Tibial nerve (tissue), 3 donors: ENCODE measurements at regions not wholly inside any gene's neighbourhood (a gene's known extent, or its start where the extent isn't known, plus 50 kb on each side); places are given as distances from the start of the nearest gene placed in this dataset.

Source experiments
- POLR2A ChIP-seq, 2 donors: fragments of 450-650 bp; IDR thresholded peaks; one replicate each; pipeline ENCODE4 v1.6.1; 2017; ENCODE audit warnings: antibody characterized with exemption in 2 of 2, mild to moderate bottlenecking in 2 of 2, moderate library complexity in 2 of 2
- TF ChIP-seq, protein P1 (sequence below), 5 experiments: fragments of 200-600 bp in 3 of 5; fragments of 450-650 bp in 2 of 5; sonication (generic) in 3 of 5; IDR thresholded peaks; one replicate each; pipeline ENCODE4 v1.5.1; 2016 to 2019; ENCODE audit warnings: antibody characterized with exemption in 5 of 5, mild to moderate bottlenecking in 3 of 5, moderate library complexity in 2 of 5

DNA sequence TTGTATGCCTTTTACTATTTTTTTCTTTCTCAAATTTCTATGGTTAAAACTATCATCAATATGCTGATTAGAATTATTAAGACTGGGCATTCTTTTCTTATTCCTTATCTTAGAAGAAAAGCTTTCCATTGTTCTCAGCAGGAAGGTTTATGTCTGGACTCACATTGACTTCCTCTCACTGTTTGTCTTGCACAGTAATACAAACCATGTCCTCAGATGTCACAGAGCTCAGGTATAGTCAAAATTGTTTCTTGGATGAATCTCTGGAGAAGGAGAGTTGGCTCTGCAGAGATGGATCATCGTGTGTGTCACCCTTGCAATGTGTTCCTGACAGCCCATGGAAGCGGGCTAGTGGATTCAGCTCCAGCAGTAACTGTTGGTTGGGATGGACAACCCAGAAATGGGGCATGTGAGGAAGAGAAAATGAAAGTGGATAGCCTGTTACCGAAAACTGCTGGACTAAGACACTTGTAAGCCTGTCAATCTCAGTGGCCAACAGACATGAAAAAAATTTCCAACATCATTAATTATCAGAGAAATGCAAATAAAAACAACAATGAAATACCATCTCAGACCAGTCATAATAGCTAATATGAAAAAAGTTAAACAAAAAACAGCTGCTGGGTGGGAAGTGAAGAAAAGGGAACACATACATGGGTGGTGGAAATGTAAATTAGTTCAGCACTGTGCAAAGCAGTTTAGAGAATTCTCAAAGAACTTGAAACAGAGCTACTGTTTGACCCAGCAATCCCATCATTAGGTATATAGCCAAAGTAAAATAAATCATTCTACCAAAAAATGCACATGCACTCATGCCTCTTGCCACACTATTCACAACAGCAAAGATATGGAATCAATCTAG, 967.8 kb downstream of the TMEM121 start:
- TF ChIP-seq, protein P1, sequence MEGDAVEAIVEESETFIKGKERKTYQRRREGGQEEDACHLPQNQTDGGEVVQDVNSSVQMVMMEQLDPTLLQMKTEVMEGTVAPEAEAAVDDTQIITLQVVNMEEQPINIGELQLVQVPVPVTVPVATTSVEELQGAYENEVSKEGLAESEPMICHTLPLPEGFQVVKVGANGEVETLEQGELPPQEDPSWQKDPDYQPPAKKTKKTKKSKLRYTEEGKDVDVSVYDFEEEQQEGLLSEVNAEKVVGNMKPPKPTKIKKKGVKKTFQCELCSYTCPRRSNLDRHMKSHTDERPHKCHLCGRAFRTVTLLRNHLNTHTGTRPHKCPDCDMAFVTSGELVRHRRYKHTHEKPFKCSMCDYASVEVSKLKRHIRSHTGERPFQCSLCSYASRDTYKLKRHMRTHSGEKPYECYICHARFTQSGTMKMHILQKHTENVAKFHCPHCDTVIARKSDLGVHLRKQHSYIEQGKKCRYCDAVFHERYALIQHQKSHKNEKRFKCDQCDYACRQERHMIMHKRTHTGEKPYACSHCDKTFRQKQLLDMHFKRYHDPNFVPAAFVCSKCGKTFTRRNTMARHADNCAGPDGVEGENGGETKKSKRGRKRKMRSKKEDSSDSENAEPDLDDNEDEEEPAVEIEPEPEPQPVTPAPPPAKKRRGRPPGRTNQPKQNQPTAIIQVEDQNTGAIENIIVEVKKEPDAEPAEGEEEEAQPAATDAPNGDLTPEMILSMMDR (IDR thresholded peaks at IDR 0.05) = no peak
- TF ChIP-seq POLR2A (IDR thresholded peaks at IDR 0.05) = no peak
